ENCODE measurements at regions not wholly inside any gene's neighbourhood (a gene's known extent, or its start where the extent isn't known, plus 50 kb on each side); places are given as distances from the start of the nearest gene placed in this dataset.

- DNase-seq: no peak
- Histone ChIP-seq H3K79me2 (ENCODE audit: low read length) (no peaks in the 10 kb centered on the region), H3K27me3 (replicated peaks; ENCODE audit: insufficient read depth, low read length) (no peaks in the 10 kb centered on the region)
These were observed 209.2 kb downstream of the CD83 start for GRCh38 chr6:14326774-14327173.

GRCh38 chr6:14328163-14328562, 210.6 kb downstream of the CD83 start:
- Histone ChIP-seq H3K36me3 (replicated peaks; ENCODE audit: insufficient read depth, low read length) (no peaks in the 10 kb centered on the region), H4K20me1 (ENCODE audit: insufficient read depth, low read length) (no peaks in the 10 kb centered on the region), H3K4me3 (ENCODE audit: low read length) (no peak overlapping the region), H3K9me3 (replicated peaks; ENCODE audit: insufficient read depth, low read length) (no peaks in the 10 kb centered on the region), H3K27ac (ENCODE audit: low read length) (no peak overlapping the region), H3K4me2 (ENCODE audit: low read depth, low read length) (no peak overlapping the region), H3K79me2 (ENCODE audit: low read length) (no peaks in the 10 kb centered on the region), H3K27me3 (replicated peaks; ENCODE audit: insufficient read depth, low read length) (no peaks in the 10 kb centered on the region), H3K4me1 (ENCODE audit: low read length) (no peaks in the 10 kb centered on the region), H2AFZ (ENCODE audit: low read length) (no peak overlapping the region), H3K9me2 (replicated peaks; ENCODE audit: insufficient read depth, low read length) (no peaks in the 10 kb centered on the region), H3K9ac (ENCODE audit: low read length) (no peak overlapping the region), H3F3A (ENCODE audit: insufficient read depth, low read length) (no peaks in the 10 kb centered on the region)
- no peak for DNase-seq
- no peak for TF ChIP-seq CTCF (IDR thresholded peaks at IDR 0.05; ENCODE audit: low read length)
- TF ChIP-seq EZH2 (optimal IDR thresholded peaks at IDR 0.05; ENCODE audit: low read depth, low read length): no peak
- no peak for TF ChIP-seq EZH2phosphoT487 (IDR thresholded peaks at IDR 0.05; ENCODE audit: low read length)

More at GRCh38 chr6:14326774-14327173, 209.2 kb downstream of the CD83 start:
- H3F3A ChIP-seq (ENCODE audit: insufficient read depth, low read length): no peaks in the 10 kb centered on the region
- no peak overlapping the region for H2AFZ ChIP-seq (ENCODE audit: low read length)
- H4K20me1 ChIP-seq (ENCODE audit: insufficient read depth, low read length): no peaks in the 10 kb centered on the region
- no peak overlapping the region for H3K9ac ChIP-seq (ENCODE audit: low read length)
- no peak overlapping the region for H3K27ac ChIP-seq (ENCODE audit: low read length)
- no peaks in the 10 kb centered on the region for H3K9me2 ChIP-seq (replicated peaks; ENCODE audit: insufficient read depth, low read length)
- no peaks in the 10 kb centered on the region for H3K4me1 ChIP-seq (ENCODE audit: low read length)
- no peak overlapping the region for H3K4me3 ChIP-seq (ENCODE audit: low read length)
- no peaks in the 10 kb centered on the region for H3K36me3 ChIP-seq (replicated peaks; ENCODE audit: insufficient read depth, low read length)
- TF ChIP-seq CTCF (IDR thresholded peaks at IDR 0.05; ENCODE audit: low read length) (no peak), EZH2 (optimal IDR thresholded peaks at IDR 0.05; ENCODE audit: low read depth, low read length) (no peak), EZH2phosphoT487 (IDR thresholded peaks at IDR 0.05; ENCODE audit: low read length) (no peak)
- no peaks in the 10 kb centered on the region for H3K9me3 ChIP-seq (replicated peaks; ENCODE audit: insufficient read depth, low read length)
- no peak overlapping the region for H3K4me2 ChIP-seq (ENCODE audit: low read depth, low read length)

DNA sequence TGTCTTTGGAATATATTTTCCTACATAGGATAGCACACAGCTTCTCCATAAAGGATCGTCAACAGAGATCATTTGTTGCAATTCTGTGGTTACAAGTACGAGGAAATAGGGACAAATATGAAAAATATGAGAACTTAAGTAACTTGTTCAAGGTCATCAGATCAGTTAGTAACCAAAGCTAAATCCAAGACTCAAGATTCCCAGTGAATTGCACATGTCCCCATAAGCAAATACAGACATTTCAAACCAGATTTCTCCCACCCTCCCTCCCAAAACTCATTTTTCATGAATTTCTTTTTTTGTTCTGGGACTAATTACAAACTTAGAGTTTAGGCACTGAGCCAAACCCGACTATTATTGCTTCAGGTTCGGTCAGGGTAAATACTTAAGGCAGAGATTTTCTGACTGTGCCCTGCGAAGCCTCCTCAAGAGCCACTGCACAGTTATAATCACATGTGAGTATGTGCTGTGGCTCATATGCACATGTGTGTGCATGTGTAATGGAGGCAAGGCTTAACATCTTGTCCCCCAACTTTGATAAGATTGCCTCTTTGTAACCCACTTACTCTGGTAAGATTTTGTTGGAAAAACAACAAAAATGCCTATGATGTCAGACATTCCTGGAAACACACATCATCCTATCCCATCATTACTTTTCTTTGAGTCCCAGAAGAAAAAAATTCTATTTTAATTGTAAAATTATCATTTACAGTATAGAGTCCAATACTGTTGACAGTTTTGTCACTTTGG, 216.2 kb downstream of the CD83 start:
- H3K4me1 ChIP-seq (ENCODE audit: low read length): no peaks in the 10 kb centered on the region
- no peak overlapping the region for H3K9ac ChIP-seq (ENCODE audit: low read length)
- H3K4me2 ChIP-seq (ENCODE audit: low read depth, low read length): no peak overlapping the region
- no peak overlapping the region for H3K27ac ChIP-seq (ENCODE audit: low read length)
- no peaks in the 10 kb centered on the region for H3F3A ChIP-seq (ENCODE audit: insufficient read depth, low read length)
- H3K4me3 ChIP-seq (ENCODE audit: low read length): no peak overlapping the region
- TF ChIP-seq CTCF (IDR thresholded peaks at IDR 0.05; ENCODE audit: low read length): no peak
- no peak for TF ChIP-seq EZH2phosphoT487 (IDR thresholded peaks at IDR 0.05; ENCODE audit: low read length)
- TF ChIP-seq EZH2 (optimal IDR thresholded peaks at IDR 0.05; ENCODE audit: low read depth, low read length): no peak
- no peak overlapping the region for H2AFZ ChIP-seq (ENCODE audit: low read length)
- H3K9me3 ChIP-seq (replicated peaks; ENCODE audit: insufficient read depth, low read length): no peaks in the 10 kb centered on the region
- no peaks in the 10 kb centered on the region for H3K36me3 ChIP-seq (replicated peaks; ENCODE audit: insufficient read depth, low read length)
- no peak for DNase-seq
- H3K79me2 ChIP-seq (ENCODE audit: low read length): no peaks in the 10 kb centered on the region
- no peaks in the 10 kb centered on the region for H4K20me1 ChIP-seq (ENCODE audit: insufficient read depth, low read length)
- H3K27me3 ChIP-seq (replicated peaks; ENCODE audit: insufficient read depth, low read length): no peaks in the 10 kb centered on the region
- H3K9me2 ChIP-seq (replicated peaks; ENCODE audit: insufficient read depth, low read length): no peaks in the 10 kb centered on the region

All from MM.1S (cell line).